HCT116 (cell line): ENCODE measurements at regions not wholly inside any gene's neighbourhood (a gene's known extent, or its start where the extent isn't known, plus 50 kb on each side); places are given as distances from the start of the nearest gene placed in this dataset.

Source experiments
- ATAC-seq: fragments of 200-7000 bp; cut with Tn5 transposase; 2 replicates; pipeline ENCODE4 v1.9.1; 2020; ENCODE audit warnings: mild to moderate bottlenecking, moderate library complexity
- BruUV-seq: library from RNA; stranded (reverse); fragments of 400-500 nt; replicated peaks from 2 replicates; lab custom pipeline; 2021; lab: Mats Ljungman, UMichigan
- CTCF ChIA-PET: fragments of 300-600 bp; sonication (Branson Sonifier 250); formaldehyde crosslinking; loops from one replicate; lab custom pipeline; 2021; ENCODE audit warnings: antibody characterized with exemption; lab: Charles Lee
- POLR2A ChIA-PET: fragments of 300-600, 350-600 bp; sonication (Branson Sonifier 250); formaldehyde crosslinking; loops from one replicate; lab custom pipeline; 2021; ENCODE audit warnings: antibody characterized with exemption; lab: Charles Lee
- RAD21 ChIA-PET, 2 experiments: fragments of 300-600 bp; sonication (Branson Sonifier 250); formaldehyde crosslinking; loops; one replicate each; lab custom pipeline; 2023; ENCODE audit warnings: low total read pairs in 2 of 2; ENCODE audit not compliant: uncharacterized antibody in 2 of 2, unreplicated experiment in 2 of 2, low non-redundant PET in 1 of 2; lab: Charles Lee
- DNase-seq: peaks from one replicate; pipeline ENCODE4 v3.0.0-alpha.2; 2010; ENCODE audit warnings: low read depth, low spot score
- H2AFZ ChIP-seq: fragments of 200-600 bp; shearing (Covaris generic), sonication (generic); 2 replicates; pipeline ENCODE4 v1.6.1; 2017; ENCODE audit warnings: low read depth, mixed run types, mixed read lengths, antibody characterized with exemption, low read length; ENCODE audit not compliant: poor library complexity, severe bottlenecking
- H3K27ac ChIP-seq: 2 replicates; pipeline ENCODE4 v1.5.1; 2012; ENCODE audit warnings: low read depth, low read length
- H3K27me3 ChIP-seq: fragments of 200-600 bp; sonication (generic); 2 replicates; pipeline ENCODE4 v1.6.1; 2016; ENCODE audit warnings: mixed run types, low read length, mixed read lengths; ENCODE audit not compliant: insufficient read depth
- H3K36me3 ChIP-seq, 2 experiments: fragments of 200-500 bp in 1 of 2; fragments of 200-600 bp in 1 of 2; sonication (Bioruptor generic) in 1 of 2; sonication (generic) in 1 of 2; 2 replicates each; pipeline versions ENCODE4 v1.5.1 to v1.6.1; 2014 to 2016; ENCODE audit warnings: low read length in 2 of 2, inconsistent platforms in 1 of 2, mixed read lengths in 1 of 2, mixed run types in 1 of 2; ENCODE audit not compliant: insufficient read depth in 2 of 2, control insufficient read depth in 1 of 2
- H3K4me1 ChIP-seq, 2 experiments: fragments of 200-600 bp in 1 of 2; sonication (generic) in 1 of 2; 2 replicates each; pipeline versions ENCODE4 v1.5.1 to v1.6.1; 2012 to 2017; ENCODE audit warnings: low read length in 2 of 2, inconsistent platforms in 1 of 2, mild to moderate bottlenecking in 1 of 2, mixed read lengths in 1 of 2, mixed run types in 1 of 2, moderate library complexity in 1 of 2; ENCODE audit not compliant: insufficient read depth in 2 of 2, control insufficient read depth in 1 of 2
- H3K4me2 ChIP-seq: fragments of 200-600 bp; sonication (generic); 2 replicates; pipeline ENCODE4 v1.6.1; 2017; ENCODE audit warnings: mixed run types, low read length, mixed read lengths
- H3K4me3 ChIP-seq, 2 experiments: fragments of 200-600 bp in 1 of 2; sonication (generic) in 1 of 2; replicated peaks in 1 of 2; 2 replicates each; pipeline ENCODE4 v1.5.1; 2011 to 2016; ENCODE audit warnings: low read length in 2 of 2, control low read depth in 1 of 2, low read depth in 1 of 2, mild to moderate bottlenecking in 1 of 2, mixed read lengths in 1 of 2, mixed run types in 1 of 2
- H3K79me2 ChIP-seq: fragments of 200-600 bp; sonication (generic); 2 replicates; pipeline ENCODE4 v1.6.1; 2017; ENCODE audit warnings: mild to moderate bottlenecking, mixed run types, low read length, moderate library complexity, mixed read lengths; ENCODE audit not compliant: insufficient read depth
- H3K9ac ChIP-seq: fragments of 200-600 bp; sonication (generic); 2 replicates; pipeline ENCODE4 v1.6.1; 2016; ENCODE audit warnings: low read length, mixed read lengths
- H3K9me2 ChIP-seq: fragments of 200-600 bp; sonication (generic), shearing (Covaris generic); 2 replicates; pipeline ENCODE4 v1.6.1; 2017; ENCODE audit warnings: mixed run types, mild to moderate bottlenecking, moderate library complexity; ENCODE audit not compliant: insufficient read depth
- H3K9me3 ChIP-seq, 2 experiments: fragments of 200-500 bp in 1 of 2; fragments of 200-600 bp in 1 of 2; sonication (Bioruptor generic) in 1 of 2; sonication (generic) in 1 of 2; 2 replicates each; pipeline ENCODE4 v1.6.1; 2014 to 2017; ENCODE audit warnings: low read length in 2 of 2, mixed read lengths in 2 of 2, inconsistent platforms in 1 of 2, low read depth in 1 of 2, mild to moderate bottlenecking in 1 of 2, mixed run types in 1 of 2, moderate library complexity in 1 of 2; ENCODE audit not compliant: control insufficient read depth in 1 of 2, insufficient read depth in 1 of 2
- H4K20me1 ChIP-seq: fragments of 200-600 bp; sonication (generic), shearing (Covaris generic); 2 replicates; pipeline ENCODE4 v1.6.1; 2017; ENCODE audit warnings: mixed run types, mild to moderate bottlenecking, moderate library complexity; ENCODE audit not compliant: insufficient read depth
- ATF3 ChIP-seq: IDR thresholded peaks from 2 replicates; pipeline ENCODE4 v1.6.1; 2012
- EZH2 ChIP-seq: fragments of 200-600 bp; sonication (generic); IDR thresholded peaks from 2 replicates; pipeline ENCODE4 v1.6.1; 2017; ENCODE audit warnings: antibody characterized with exemption, mixed run types
- FOSL1 ChIP-seq: IDR thresholded peaks from 2 replicates; pipeline ENCODE4 v1.6.1; 2012; ENCODE audit warnings: low read depth
- POLR2A ChIP-seq: IDR thresholded peaks from 2 replicates; pipeline ENCODE4 v1.7.0; 2011; ENCODE audit warnings: borderline replicate concordance; ENCODE audit not compliant: insufficient read depth, insufficient read length; ENCODE audit errors: extremely low read depth
- POLR2AphosphoS5 ChIP-seq: IDR thresholded peaks from 2 replicates; pipeline ENCODE4 v1.6.1; 2011; ENCODE audit warnings: mild to moderate bottlenecking, low read depth, low read length, moderate library complexity
- REST ChIP-seq: IDR thresholded peaks from 2 replicates; pipeline ENCODE4 v1.6.1; 2012; ENCODE audit warnings: low read depth
- ZFX ChIP-seq: fragments of 450-650 bp; IDR thresholded peaks from 2 replicates; pipeline ENCODE4 v1.6.1; 2017
- ZNF274 ChIP-seq: fragments of 200-500 bp; sonication (Bioruptor generic); IDR thresholded peaks from 2 replicates; pipeline ENCODE4 v1.6.1; 2014; ENCODE audit warnings: mild to moderate bottlenecking, low read depth, low read length, inconsistent platforms
- intact Hi-C: fragments of 100-400 bp; cut with micrococcal nuclease; formaldehyde crosslinking; loops from 2 replicates; pipeline ENCODE4 v1.10.0; 2022

DNA sequence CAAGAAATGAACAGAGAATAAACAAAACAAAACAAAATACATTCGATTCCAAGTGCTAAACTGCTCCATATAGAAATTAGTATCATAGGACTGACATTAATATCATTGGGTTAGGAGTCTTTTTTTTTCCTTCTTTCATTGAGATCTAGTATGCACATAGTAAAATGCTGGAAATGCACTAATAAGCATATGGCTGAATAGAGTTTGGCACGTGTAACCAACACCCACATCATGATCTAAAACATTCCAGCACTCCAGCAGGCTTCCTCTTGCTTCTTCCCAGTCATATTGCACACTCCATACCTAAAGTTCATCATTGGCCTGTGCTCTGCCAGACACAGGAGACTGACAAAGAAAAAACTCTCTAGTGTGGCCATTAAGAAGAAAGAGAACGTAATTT lies 117.5 kb downstream of the POU4F1 start:
- H3K27me3 ChIP-seq: no peaks in the 10 kb centered on the region
- no peaks in the 10 kb centered on the region; a peak in 1 of 4 replicates for H3K4me1 ChIP-seq
- DNase-seq: no peak
- no peaks in the 10 kb centered on the region for H4K20me1 ChIP-seq
- BruUV-seq: no TSS peak
- POLR2A ChIA-PET: no interaction called here
- intact Hi-C loops: no loop called here
- RAD21 ChIA-PET: no interaction called here
- no peak overlapping the region for H3K9ac ChIP-seq
- no peak overlapping the region for H3K27ac ChIP-seq
- no peaks in the 10 kb centered on the region for H3K9me3 ChIP-seq
- H3K36me3 ChIP-seq: no peaks in the 10 kb centered on the region
- ATAC-seq: no peak
- H3K9me2 ChIP-seq: no peaks in the 10 kb centered on the region
- TF ChIP-seq POLR2AphosphoS5 (no peak), REST (no peak), FOSL1 (no peak), ATF3 (no peak), POLR2A (no peak), ZFX (no peak), ZNF274 (no peak), EZH2 (no peak)
- H3K4me3 ChIP-seq: no peak overlapping the region
- H3K79me2 ChIP-seq: no peaks in the 10 kb centered on the region
- H3K4me2 ChIP-seq: no peak overlapping the region
- CTCF ChIA-PET: no interaction called here
- no peak overlapping the region for H2AFZ ChIP-seq
